NCI-H345 treated with DMSO at 0.1 percent for 48 hours (cell line): ENCODE measurements at regions not wholly inside any gene's neighbourhood (a gene's known extent, or its start where the extent isn't known, plus 50 kb on each side); places are given as distances from the start of the nearest gene placed in this dataset.

ENCODE experiments used
- DNase-seq: peaks from one replicate; lab custom pipeline; 2025; ENCODE audit not compliant: unreplicated experiment; lab: John Stamatoyannopoulos, UW

GRCh38 chr20:48102076-48102787 is 317.0 kb upstream of the SULF2 start:
- DNase-seq: peak; percentile 99

GRCh38 chr20:48100483-48100882 is 315.2 kb upstream of the SULF2 start:
- no peak for DNase-seq

DNA sequence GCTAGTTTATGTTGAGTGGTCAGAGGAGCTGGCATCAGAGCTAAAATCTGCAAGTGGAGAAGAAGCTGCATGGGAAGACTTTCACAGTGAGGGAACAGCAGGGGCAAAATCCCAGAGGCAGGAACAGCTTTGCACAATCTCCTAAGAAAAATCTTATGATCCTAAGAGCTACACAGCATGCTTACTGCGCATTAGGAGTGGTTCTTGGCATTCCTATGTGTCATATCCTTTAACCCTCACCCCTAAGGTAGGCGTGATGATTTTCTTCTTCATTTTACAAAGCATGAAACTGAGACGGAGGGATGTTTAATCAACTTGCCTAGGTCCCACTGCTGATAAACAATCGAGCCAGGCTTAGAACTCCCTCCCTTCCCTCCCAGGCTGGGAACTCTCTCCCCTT is 313.6 kb upstream of the SULF2 start:
- DNase-seq: no peak

GRCh38 chr20:48098099-48098498 is 312.8 kb upstream of the SULF2 start:
- DNase-seq: no peak

GRCh38 chr20:48096957-48097890 is 311.9 kb upstream of the SULF2 start:
- DNase-seq: no peak

DNA sequence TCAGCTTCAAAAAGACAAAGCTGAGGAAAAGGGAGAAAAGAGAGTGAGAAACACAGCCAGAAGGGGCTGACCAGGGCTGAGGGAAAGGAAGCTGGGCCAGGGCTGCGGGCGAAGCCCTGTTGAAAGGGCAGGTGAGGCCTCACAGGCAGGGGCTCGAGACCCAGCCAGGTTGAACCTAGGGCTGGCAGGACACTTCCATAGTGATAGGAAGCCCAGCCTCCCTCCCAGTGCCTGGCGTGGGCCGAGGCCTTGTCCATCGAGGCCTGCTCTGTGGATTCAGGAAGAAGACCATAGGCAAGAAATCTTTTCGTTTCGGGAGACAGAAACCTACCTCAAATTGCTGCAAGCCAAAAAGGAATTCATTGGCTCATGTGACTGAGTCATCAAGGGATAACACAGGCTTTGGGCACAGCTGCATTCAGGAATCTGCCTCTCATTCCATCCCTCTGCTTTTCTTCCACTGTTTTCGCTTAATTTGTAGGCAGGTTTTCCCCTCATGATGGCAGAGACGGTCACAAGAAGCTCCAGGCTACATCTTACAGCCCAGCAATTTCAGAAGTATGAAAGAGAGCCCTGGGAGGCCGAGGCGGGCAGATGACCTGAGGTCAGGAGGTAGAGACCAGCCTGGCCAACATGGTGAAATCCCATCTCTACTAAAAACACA is 311.1 kb upstream of the SULF2 start:
- no peak for DNase-seq

DNA sequence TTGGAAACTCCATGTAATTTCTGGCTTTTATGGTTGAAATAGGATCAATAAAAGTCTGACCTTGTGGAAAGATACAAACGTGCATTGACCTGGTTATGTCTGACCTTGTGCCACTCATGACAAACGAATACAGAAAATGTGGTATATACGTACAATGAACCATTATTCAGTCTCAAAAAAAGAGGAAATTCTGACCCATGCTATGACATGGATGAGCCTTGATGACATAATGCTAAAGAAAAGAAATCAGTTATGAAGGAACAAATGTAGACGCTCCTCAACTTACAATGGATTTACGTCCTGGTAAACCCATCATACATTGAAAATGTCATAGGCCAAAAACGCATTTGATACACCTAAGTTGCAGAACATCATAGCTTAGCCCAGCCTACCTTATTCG is 309.7 kb upstream of the SULF2 start:
- no peak for DNase-seq

DNA sequence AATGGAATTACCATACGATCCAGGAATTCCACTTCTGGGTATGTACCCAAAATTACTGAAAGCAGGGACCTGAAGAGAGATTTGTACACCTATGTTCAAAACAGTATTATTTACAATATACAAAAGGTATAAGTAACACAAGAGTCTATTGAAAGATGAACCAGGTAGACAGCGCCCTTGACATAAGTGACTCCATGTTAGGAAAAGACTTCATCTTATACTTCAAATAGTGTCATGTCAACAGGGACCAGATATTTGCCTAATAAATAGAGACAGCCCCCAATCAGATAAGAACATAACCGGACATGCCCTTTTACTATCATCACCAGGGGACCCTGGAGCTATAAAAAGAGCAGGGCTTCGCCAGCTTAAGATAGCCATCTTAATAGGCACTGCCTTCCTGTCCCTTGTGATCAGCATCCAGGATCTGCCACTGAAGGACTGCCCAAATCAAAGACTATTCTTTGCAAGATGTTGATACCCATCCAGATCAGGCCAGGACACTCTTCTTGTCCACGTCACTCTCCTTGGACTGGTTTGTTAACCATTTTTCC is 309.0 kb upstream of the SULF2 start:
- DNase-seq: no peak

DNA sequence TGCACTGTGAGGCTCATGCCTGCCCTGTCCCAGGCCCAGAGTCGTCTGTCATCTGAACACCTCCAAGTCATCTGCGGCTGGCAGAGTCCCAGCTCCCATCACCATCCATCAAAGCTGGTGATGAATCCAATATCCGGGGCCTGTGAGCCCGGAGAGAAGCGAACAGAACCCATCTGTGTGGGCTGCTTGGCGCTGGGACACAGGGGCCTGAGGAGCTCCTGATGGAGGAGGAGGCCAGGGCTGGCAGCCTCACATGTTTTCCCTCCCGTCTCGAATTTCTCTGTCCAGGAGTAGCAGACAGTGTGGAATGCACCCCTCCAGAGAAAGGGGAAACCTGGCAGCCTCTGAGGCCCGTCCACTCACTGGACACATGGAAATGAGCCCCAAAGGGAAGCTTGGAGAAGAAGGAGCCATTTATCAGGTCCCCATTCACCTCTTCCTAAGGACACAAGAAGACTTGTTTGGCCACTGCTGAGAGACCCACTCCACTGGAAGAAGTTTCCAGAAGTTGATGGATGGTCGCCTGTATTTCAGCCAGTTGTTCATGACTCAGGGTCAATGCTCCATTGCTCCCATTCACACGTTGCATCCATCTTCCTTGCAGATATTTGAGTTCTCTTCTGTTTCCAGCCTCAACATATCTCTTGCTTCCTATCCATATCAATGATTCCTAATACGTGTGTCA is 307.5 kb upstream of the SULF2 start:
- DNase-seq: no peak

- no peak for DNase-seq
These were observed 305.5 kb upstream of the SULF2 start for GRCh38 chr20:48090784-48091183.

DNA sequence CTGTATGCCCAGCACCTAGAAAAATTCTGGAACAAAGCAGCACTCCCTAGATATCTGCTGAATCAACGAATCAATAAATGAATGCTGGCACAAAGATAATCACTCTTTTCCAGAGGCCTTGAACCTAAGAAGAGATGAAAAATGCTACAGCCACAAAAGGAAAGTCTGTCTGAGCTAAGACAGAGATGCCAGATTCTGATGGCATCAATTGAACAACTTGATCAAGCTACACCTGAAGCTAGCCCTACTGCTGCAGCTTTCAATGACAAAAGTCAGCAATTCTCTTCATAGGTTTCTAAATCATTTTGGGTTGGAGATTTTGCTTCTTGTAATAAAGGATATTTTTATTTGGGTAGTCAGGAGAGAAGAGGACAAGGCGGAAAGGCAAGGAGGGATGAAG is 305.0 kb upstream of the SULF2 start:
- no peak for DNase-seq

GRCh38 chr20:48080583-48080982 is 295.3 kb upstream of the SULF2 start:
- DNase-seq: no peak

- no peak for DNase-seq
These were observed 293.7 kb upstream of the SULF2 start for GRCh38 chr20:48079028-48079427.

DNA sequence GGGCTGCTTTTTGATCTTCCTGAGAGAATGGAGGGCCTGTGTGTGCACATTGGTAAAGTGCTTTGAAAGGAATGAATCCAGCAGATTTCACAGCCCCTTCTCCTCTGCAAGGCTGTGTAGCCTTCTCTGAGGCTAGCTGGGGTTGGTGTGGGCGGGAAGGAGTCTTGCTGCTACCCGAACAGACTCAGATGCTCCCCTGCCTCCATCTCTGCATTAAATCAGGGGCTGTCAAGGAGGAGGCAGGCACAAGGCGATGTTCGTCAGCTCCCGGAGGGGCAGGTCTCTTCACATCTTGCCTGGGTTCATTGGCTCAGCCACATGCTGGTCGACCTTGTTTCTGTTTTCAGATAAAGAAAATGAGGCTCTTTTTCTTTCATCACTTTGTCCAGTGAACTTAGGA is 291.5 kb upstream of the SULF2 start:
- no peak for DNase-seq

DNA sequence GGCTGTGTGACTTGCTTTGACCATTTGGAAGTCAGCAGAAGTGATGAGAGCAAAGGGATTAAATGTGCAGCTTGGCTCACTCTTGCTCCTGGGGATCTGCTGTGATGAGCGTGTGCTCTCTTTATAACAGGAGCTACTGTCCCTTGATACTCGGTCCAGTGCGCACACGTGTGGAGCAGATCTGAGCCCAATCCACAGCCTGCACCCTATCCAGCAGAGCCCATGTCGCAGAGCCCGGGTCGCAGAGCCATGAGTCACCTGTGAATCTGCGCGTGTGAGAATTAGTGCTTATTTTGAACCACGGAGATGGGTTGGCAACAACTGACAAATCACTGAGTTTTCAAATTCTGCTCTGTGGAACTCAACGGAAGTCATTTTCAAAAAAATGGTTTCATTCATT is 291.0 kb upstream of the SULF2 start:
- DNase-seq: no peak

- no peak for DNase-seq
These were observed 290.4 kb upstream of the SULF2 start for GRCh38 chr20:48075591-48076174.

- DNase-seq: no peak
These were observed 285.8 kb upstream of the SULF2 start for GRCh38 chr20:48070991-48071652.

DNA sequence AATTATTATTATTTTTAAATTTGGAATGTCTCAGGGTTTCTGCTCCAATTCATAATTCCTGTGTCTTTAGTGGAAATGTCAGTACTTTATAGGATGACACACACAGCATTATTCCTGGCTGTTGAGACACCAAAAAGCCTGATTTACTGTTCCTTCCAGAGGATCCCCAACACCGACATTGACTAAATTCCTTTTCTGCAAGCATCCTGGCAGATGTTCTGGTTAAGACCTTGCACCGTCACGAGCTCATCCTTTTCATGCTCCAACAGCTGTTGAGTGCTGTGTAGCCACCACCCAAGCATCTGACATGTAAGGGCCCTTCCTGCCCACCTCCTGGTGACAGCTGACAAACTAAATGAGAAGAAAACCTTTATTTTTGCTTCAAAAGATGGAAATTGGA is 284.3 kb upstream of the SULF2 start:
- DNase-seq: no peak

DNA sequence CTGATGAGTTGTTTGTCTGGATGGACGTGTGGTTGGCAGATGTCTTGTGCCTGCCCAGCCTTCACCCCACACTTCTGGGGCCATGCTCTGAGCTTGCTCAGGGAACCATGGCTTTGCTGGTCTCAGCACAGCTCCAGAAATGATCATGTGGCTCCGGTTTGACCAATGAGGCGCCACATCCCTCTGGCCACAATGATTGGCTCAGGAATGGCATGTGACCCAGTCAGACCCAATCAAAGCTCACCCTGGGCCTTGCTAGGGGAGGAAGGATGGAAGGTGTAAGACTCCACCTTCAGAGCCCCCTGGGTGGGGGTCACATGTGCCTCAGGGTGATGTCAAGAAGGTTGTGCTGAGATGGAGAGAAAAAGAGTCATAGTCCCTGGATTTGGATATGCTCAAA is 281.6 kb upstream of the SULF2 start:
- no peak for DNase-seq

DNA sequence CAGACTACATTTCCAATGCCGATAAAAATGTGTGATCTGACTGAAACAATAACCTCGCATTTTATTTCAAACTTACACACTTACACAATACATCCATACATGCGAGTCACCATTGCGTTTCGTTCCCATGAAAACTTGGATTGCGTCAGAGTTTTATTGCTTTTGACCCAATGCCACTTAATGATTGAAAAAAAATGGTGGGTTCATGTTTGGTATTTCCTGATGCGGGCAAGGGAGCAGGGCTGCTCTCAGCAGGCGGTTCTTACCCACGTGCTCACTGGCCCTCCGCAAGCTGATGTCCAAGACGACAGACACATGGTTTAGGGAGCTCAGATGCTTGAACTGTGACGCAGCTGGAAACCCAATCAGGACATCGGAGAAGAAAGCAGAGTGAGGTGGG is 281.0 kb upstream of the SULF2 start:
- no peak for DNase-seq
